Activated CD8-positive, alpha-beta T cell treated with anti-CD3 and anti-CD28 coated beads, Interleukin-2, amount 10 ng/mL, durations not matched to agents 7 days and 5 days (primary cell): ENCODE measurements at regions not wholly inside any gene's neighbourhood (a gene's known extent, or its start where the extent isn't known, plus 50 kb on each side); places are given as distances from the start of the nearest gene placed in this dataset.
"Not testable (repeated sequence)": the region's sequence is repeated elsewhere in the genome, so short reads cannot be mapped to it uniquely, and the experiment has no call there.

Experiments
- ATAC-seq: fragments of 150-1000 bp; cut with Tn5 transposase; one replicate; pipeline ENCODE4 v1.10.0; 2021; ENCODE audit warnings: moderate library complexity
- CTCF ChIA-PET: fragments of 350-600 bp; sonication (Branson Sonifier 250); formaldehyde crosslinking; loops from one replicate; lab custom pipeline; 2021; ENCODE audit warnings: antibody characterized with exemption; lab: Charles Lee
- POLR2A ChIA-PET: fragments of 350-600 bp; sonication (Branson Sonifier 250); formaldehyde crosslinking; loops from one replicate; lab custom pipeline; 2021; ENCODE audit warnings: antibody characterized with exemption; lab: Charles Lee
- DNase-seq: peaks from one replicate; pipeline ENCODE4 v3.0.0-alpha.2; 2020
- H3K27ac Mint-ChIP-seq: one replicate; pipeline ENCODE4 v1.8.0; 2021; ENCODE audit warnings: mild to moderate bottlenecking, mixed read lengths
- H3K27me3 Mint-ChIP-seq: one replicate; pipeline ENCODE4 v1.8.0; 2021; ENCODE audit warnings: low read depth, mixed read lengths
- H3K36me3 Mint-ChIP-seq: one replicate; pipeline ENCODE4 v1.8.0; 2021; ENCODE audit warnings: low read depth, mixed read lengths
- H3K4me1 Mint-ChIP-seq: one replicate; pipeline ENCODE4 v1.8.0; 2021; ENCODE audit warnings: low read depth, mixed read lengths
- H3K4me3 Mint-ChIP-seq: one replicate; pipeline ENCODE4 v1.8.0; 2021; ENCODE audit warnings: mild to moderate bottlenecking, mixed read lengths
- H3K9me3 Mint-ChIP-seq: one replicate; pipeline ENCODE4 v1.8.0; 2022; ENCODE audit warnings: mixed read lengths; ENCODE audit not compliant: insufficient read depth

DNA sequence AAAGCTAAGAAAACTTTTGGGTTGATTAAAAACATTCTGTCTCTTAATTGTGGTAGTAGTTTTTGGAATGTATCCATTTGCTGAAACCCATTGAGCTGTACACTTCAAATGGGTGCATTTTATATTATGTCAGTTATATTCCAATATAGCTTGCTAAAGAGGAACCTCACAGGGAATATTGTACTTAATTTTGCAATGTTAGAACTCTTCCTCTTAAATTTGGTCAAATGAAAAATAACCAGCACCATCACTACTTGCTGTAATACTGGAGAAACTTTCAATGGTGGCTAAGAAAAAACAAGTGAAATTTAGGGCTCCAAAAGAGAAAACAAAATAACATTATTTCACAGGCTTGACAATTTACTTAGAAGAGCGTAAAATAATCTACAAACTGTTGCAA, 651.5 kb downstream of the MAFB start:
- H3K9me3 Mint-ChIP-seq: no peaks in the 10 kb centered on the region
- H3K27me3 Mint-ChIP-seq: no peaks in the 10 kb centered on the region
- ATAC-seq: no peak
- ChIA-PET CTCF (no interaction called here), POLR2A (no interaction called here)
- no peaks in the 10 kb centered on the region for H3K4me1 Mint-ChIP-seq
- H3K4me3 Mint-ChIP-seq: no peak overlapping the region
- no peaks in the 10 kb centered on the region for H3K36me3 Mint-ChIP-seq
- no peak for DNase-seq
- no peak overlapping the region for H3K27ac Mint-ChIP-seq

- Mint-ChIP-seq H3K4me3 (no peak overlapping the region), H3K9me3 (no peaks in the 10 kb centered on the region), H3K4me1 (peaks cover 2% of the 10 kb centered on the region), H3K36me3 (no peaks in the 10 kb centered on the region), H3K27ac (no peak overlapping the region), H3K27me3 (no peaks in the 10 kb centered on the region)
- ATAC-seq (no peak), DNase-seq (no peak)
- ChIA-PET POLR2A (no interaction called here), CTCF (no interaction called here)
Observed at GRCh38 chr20:40029589-40029988, 659.4 kb downstream of the MAFB start.

DNA sequence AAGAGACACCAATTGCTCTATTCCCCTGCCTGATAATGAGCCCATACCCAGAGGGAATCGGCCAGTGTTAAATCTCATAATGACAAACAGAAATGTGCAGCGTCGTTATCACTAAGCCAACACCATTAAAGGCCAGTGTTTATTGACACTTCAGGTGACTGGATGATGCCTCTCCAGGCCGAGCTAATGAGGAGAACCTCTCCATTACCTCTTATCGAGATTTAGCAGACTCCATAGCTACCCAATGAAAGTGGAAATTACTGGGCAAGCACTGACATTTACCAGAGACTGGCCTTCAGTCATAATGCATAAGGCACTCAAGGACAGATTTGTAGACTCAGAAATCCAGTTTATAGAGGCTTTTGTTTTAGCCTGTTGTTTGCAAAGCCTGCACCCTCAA, 669.5 kb downstream of the MAFB start:
- DNase-seq (no peak), ATAC-seq (no peak)
- POLR2A ChIA-PET: no interaction called here
- Mint-ChIP-seq H3K4me3 (no peak overlapping the region), H3K27me3 (no peaks in the 10 kb centered on the region), H3K27ac (no peak overlapping the region), H3K4me1 (no peaks in the 10 kb centered on the region), H3K36me3 (no peaks in the 10 kb centered on the region), H3K9me3 (peaks cover 4% of the 10 kb centered on the region)
- CTCF ChIA-PET: no interaction called here

- no peak for ATAC-seq
- Mint-ChIP-seq H3K4me3 (no peak overlapping the region), H3K4me1 (no peaks in the 10 kb centered on the region), H3K27me3 (no peaks in the 10 kb centered on the region), H3K9me3 (peaks cover 4% of the 10 kb centered on the region), H3K27ac (no peak overlapping the region), H3K36me3 (no peaks in the 10 kb centered on the region)
- CTCF ChIA-PET: interaction anchor here (0.6 kb wide), 1 partner anchor 258 kb away, joined by 3 read pairs; no protein-coding TSS in a partner anchor
- no peak for DNase-seq
- POLR2A ChIA-PET: no interaction called here
Observed at GRCh38 chr20:40017765-40018164, 671.3 kb downstream of the MAFB start.

GRCh38 chr20:40016890-40017289, 672.1 kb downstream of the MAFB start:
- Mint-ChIP-seq H3K27ac (no peak overlapping the region), H3K4me3 (no peak overlapping the region), H3K4me1 (no peaks in the 10 kb centered on the region), H3K9me3 (peaks cover 4% of the 10 kb centered on the region), H3K27me3 (no peaks in the 10 kb centered on the region), H3K36me3 (no peaks in the 10 kb centered on the region)
- ATAC-seq (no peak), DNase-seq (no peak)
- POLR2A ChIA-PET: no interaction called here
- CTCF ChIA-PET: no interaction called here

DNA sequence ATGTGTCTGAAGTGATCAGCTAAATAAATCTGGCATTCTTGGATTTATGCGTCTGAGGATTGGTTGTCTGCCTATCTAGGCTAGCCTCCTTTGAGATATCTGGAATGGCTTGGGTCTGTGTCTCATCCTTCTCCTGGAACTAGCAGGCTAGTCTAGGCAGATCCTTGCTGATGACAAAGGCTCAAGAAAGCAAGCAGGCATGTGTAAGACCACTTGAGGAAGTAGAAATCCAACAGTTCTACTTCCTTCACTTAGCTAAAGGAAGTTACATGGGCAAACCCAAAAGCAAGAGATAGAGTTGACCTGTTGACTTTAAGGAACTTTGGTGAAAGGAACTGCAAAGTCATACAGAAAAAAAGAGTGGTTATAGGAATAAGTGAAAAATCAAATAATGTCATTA, 672.6 kb downstream of the MAFB start:
- Mint-ChIP-seq H3K27ac (no peak overlapping the region), H3K27me3 (no peaks in the 10 kb centered on the region), H3K36me3 (no peaks in the 10 kb centered on the region), H3K4me3 (no peak overlapping the region), H3K4me1 (no peaks in the 10 kb centered on the region), H3K9me3 (peaks cover 4% of the 10 kb centered on the region)
- CTCF ChIA-PET: no interaction called here
- DNase-seq (no peak), ATAC-seq (no peak)
- POLR2A ChIA-PET: no interaction called here

DNA sequence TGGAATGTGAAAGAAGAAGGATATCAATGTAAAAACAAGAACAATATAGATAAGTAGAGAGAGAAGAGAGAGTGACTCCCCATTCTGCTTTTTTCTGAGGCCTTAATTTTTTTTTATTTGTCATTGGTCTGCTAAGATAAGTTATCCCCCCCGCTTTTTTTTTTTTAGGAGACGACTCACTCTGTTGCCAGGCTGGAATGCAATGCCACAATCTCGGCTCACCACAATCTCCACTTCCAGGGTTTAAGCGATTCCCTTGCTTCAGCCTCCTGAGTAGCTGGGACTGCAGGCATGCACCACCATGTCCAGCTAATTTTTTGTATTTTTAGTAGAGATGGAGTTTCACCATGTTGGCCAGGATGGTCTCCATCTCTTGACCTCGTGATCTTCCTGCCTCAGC, 677.0 kb downstream of the MAFB start:
- CTCF ChIA-PET, H3K9me3 Mint-ChIP-seq, POLR2A ChIA-PET, H3K27me3 Mint-ChIP-seq, H3K27ac Mint-ChIP-seq, ATAC-seq, H3K4me3 Mint-ChIP-seq, DNase-seq, H3K4me1 Mint-ChIP-seq, H3K36me3 Mint-ChIP-seq: not testable (repeated sequence)

DNA sequence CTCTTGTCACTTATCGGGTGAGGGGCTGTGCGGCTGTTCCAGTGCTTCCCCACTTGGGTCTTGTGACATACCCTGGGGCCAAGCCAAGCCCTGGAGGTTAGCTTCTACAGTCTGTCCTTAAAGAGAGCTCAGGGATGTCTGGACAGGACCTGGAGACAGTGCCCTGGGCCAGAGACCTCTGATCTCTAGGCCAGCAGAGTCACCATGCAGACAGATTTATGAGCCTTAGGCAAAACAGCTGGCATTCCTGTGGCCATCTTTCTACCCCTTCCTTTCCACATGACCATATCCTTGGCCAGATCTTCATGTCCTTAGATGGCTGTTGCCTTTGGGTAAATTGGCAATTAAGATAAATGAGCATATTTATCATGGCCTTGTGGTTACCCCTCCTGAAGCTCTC, 678.6 kb downstream of the MAFB start:
- no peaks in the 10 kb centered on the region for H3K4me1 Mint-ChIP-seq
- no peaks in the 10 kb centered on the region for H3K36me3 Mint-ChIP-seq
- no peak overlapping the region for H3K27ac Mint-ChIP-seq
- no peaks in the 10 kb centered on the region for H3K27me3 Mint-ChIP-seq
- no peak for DNase-seq
- ATAC-seq: no peak
- no peaks in the 10 kb centered on the region for H3K9me3 Mint-ChIP-seq
- ChIA-PET POLR2A (no interaction called here), CTCF (no interaction called here)
- H3K4me3 Mint-ChIP-seq: no peak overlapping the region

GRCh38 chr20:40009542-40009941, 679.5 kb downstream of the MAFB start:
- CTCF ChIA-PET: no interaction called here
- Mint-ChIP-seq H3K27me3 (no peaks in the 10 kb centered on the region), H3K4me3 (no peak overlapping the region), H3K36me3 (no peaks in the 10 kb centered on the region), H3K4me1 (no peaks in the 10 kb centered on the region), H3K9me3 (no peaks in the 10 kb centered on the region), H3K27ac (no peak overlapping the region)
- POLR2A ChIA-PET: no interaction called here
- no peak for DNase-seq
- ATAC-seq: no peak

GRCh38 chr20:40008177-40008576, 680.9 kb downstream of the MAFB start:
- H3K27ac Mint-ChIP-seq: no peak overlapping the region
- DNase-seq: no peak
- no peaks in the 10 kb centered on the region for H3K27me3 Mint-ChIP-seq
- H3K4me1 Mint-ChIP-seq: no peaks in the 10 kb centered on the region
- no peaks in the 10 kb centered on the region for H3K36me3 Mint-ChIP-seq
- H3K4me3 Mint-ChIP-seq: no peak overlapping the region
- CTCF ChIA-PET: no interaction called here
- H3K9me3 Mint-ChIP-seq: no peaks in the 10 kb centered on the region
- POLR2A ChIA-PET: no interaction called here
- no peak for ATAC-seq

DNA sequence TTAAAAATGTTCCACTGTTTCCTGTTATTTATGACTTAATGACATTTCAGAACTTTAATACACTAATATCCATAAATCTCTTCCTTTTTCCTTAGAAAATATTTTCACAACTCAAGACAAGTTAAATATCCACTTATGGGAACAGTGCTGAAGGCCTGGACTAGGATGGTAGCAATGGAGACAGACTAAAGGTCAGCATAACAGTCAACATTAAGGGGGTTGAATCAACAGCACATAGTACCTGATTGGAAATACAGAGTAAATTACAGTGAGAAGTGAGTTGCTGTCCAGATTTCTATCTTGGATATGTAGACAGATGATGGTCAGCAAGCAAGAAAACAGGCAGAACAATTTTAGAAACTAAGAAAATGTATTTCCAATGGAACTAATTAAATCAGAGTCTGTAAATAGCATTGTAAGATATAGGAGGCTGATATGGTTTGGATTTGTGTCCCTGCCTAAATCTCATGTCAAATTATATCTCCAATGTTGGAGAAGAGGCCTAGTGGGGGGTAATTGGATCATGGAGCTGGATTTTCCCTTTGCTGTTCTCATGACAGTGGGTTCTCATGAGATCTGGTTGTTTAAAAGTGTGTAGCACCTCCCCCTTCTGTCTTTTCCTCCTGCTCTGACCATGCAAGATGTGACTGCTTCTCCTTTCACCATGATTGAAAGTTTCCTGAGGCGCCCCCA, 682.7 kb downstream of the MAFB start:
- Mint-ChIP-seq H3K27me3 (no peaks in the 10 kb centered on the region), H3K27ac (no peak overlapping the region), H3K9me3 (no peaks in the 10 kb centered on the region), H3K4me1 (no peaks in the 10 kb centered on the region), H3K36me3 (no peaks in the 10 kb centered on the region), H3K4me3 (no peak overlapping the region)
- CTCF ChIA-PET: no interaction called here
- no peak for ATAC-seq
- POLR2A ChIA-PET: no interaction called here
- no peak for DNase-seq

DNA sequence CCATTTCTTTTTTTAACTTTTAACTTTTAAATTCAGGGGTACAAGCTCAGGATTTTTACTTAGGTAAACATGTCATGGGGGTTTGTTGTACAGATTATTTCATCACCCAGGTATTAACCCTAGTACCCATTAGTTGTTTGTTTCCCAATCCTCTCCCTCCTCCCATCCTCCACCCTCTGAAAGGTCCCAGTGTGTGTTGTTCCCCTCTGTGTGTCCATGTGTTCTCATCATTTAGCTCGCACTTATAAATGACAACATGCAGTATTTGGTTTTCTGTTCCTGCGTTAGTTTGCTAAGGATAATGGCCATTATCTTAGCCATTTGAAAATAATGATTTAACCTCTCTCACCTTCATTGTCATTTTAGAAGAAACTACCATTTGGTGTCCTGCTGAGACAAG, 684.9 kb downstream of the MAFB start:
- H3K27ac Mint-ChIP-seq, CTCF ChIA-PET, H3K4me3 Mint-ChIP-seq, H3K4me1 Mint-ChIP-seq, ATAC-seq, DNase-seq, POLR2A ChIA-PET, H3K9me3 Mint-ChIP-seq, H3K27me3 Mint-ChIP-seq, H3K36me3 Mint-ChIP-seq: not testable (repeated sequence)

GRCh38 chr20:39993742-39994141, 695.3 kb downstream of the MAFB start:
- no peak overlapping the region for H3K4me3 Mint-ChIP-seq
- ChIA-PET POLR2A (no interaction called here), CTCF (no interaction called here)
- no peak overlapping the region for H3K27ac Mint-ChIP-seq
- no peaks in the 10 kb centered on the region for H3K27me3 Mint-ChIP-seq
- no peak for ATAC-seq
- no peak for DNase-seq
- H3K4me1 Mint-ChIP-seq: no peaks in the 10 kb centered on the region
- H3K36me3 Mint-ChIP-seq: no peaks in the 10 kb centered on the region
- no peaks in the 10 kb centered on the region for H3K9me3 Mint-ChIP-seq
